Thymus (tissue), 11 donors: ENCODE measurements at regions not wholly inside any gene's neighbourhood (a gene's known extent, or its start where the extent isn't known, plus 50 kb on each side); places are given as distances from the start of the nearest gene placed in this dataset.

Experiments
- DNase-seq, 9 donors: peaks; one replicate each; pipeline ENCODE4 v3.0.0-alpha.2; 2013; ENCODE audit warnings: low spot score in 9 of 9, low read depth in 6 of 9, missing footprints in 1 of 9
- H3K27ac ChIP-seq, 2 donors: one replicate each; pipeline ENCODE4 v1.5.1; 2013; ENCODE audit warnings: control low read depth in 1 of 2, low read depth in 1 of 2, low read length in 1 of 2, mild to moderate bottlenecking in 1 of 2, moderate library complexity in 1 of 2
- H3K27me3 ChIP-seq, 2 donors: one replicate each; pipeline ENCODE4 v1.5.1; 2013; ENCODE audit warnings: low read length in 1 of 2; ENCODE audit not compliant: control insufficient read depth in 2 of 2, insufficient read depth in 1 of 2
- H3K36me3 ChIP-seq, 2 donors: one replicate each; pipeline ENCODE4 v1.5.1; 2013; ENCODE audit warnings: low read length in 1 of 2, mild to moderate bottlenecking in 1 of 2, moderate library complexity in 1 of 2; ENCODE audit not compliant: control insufficient read depth in 2 of 2, insufficient read depth in 2 of 2
- H3K4me1 ChIP-seq, 2 donors: one replicate each; pipeline ENCODE4 v1.5.1; 2013; ENCODE audit warnings: low read length in 2 of 2; ENCODE audit not compliant: control insufficient read depth in 2 of 2, insufficient read depth in 2 of 2
- H3K4me3 ChIP-seq, 2 donors: one replicate each; pipeline ENCODE4 v1.5.1; 2013; ENCODE audit warnings: low read length in 2 of 2, control low read depth in 1 of 2, mild to moderate bottlenecking in 1 of 2
- H3K9me3 ChIP-seq, 2 donors: one replicate each; pipeline ENCODE4 v1.5.1; 2013; ENCODE audit warnings: low read length in 1 of 2, mild to moderate bottlenecking in 1 of 2; ENCODE audit not compliant: control insufficient read depth in 2 of 2, insufficient read depth in 1 of 2
- WGBS: extraction: QIAGEN DNeasy Blood & Tissue Kit; methylation state at CpG from one replicate; pipeline ENCODE4 v1.1.7; 2013; 5-methylcytosine and 5-hydroxymethylcytosine counted together
- donor health status: healthy.

GRCh38 chr17:62188713-62189112 lies 123.6 kb upstream of the MED13 start:
- Histone ChIP-seq H3K27me3 (no peaks in the 10 kb centered on the region), H3K4me3 (no peak overlapping the region), H3K4me1 (no peaks in the 10 kb centered on the region), H3K36me3 (no peaks in the 10 kb centered on the region), H3K27ac (no peak overlapping the region), H3K9me3 (no peaks in the 10 kb centered on the region)
- no peak for DNase-seq
- 89% methylated on average over 5 of the region's 5 CpGs for WGBS

- no peak for DNase-seq
- Histone ChIP-seq H3K4me1 (no peaks in the 10 kb centered on the region), H3K4me3 (no peak overlapping the region), H3K27ac (no peak overlapping the region), H3K27me3 (no peaks in the 10 kb centered on the region), H3K36me3 (no peaks in the 10 kb centered on the region), H3K9me3 (no peaks in the 10 kb centered on the region)
- WGBS: 84% methylated on average over 3 of the region's 3 CpGs
Measured at GRCh38 chr17:62187681-62188080, 122.6 kb upstream of the MED13 start.

- Histone ChIP-seq H3K36me3 (no peaks in the 10 kb centered on the region), H3K27me3 (no peaks in the 10 kb centered on the region), H3K9me3 (no peaks in the 10 kb centered on the region), H3K4me3 (no peak overlapping the region), H3K4me1 (no peaks in the 10 kb centered on the region), H3K27ac (no peak overlapping the region)
- 96% methylated on average over 3 of the region's 3 CpGs for WGBS
- no peak for DNase-seq
Measured at GRCh38 chr17:62186841-62187240, 121.8 kb upstream of the MED13 start.

GRCh38 chr17:62180772-62181171 lies 115.7 kb upstream of the MED13 start:
- Histone ChIP-seq H3K27me3 (no peaks in the 10 kb centered on the region), H3K27ac (no peak overlapping the region), H3K36me3 (no peaks in the 10 kb centered on the region), H3K4me3 (no peak overlapping the region), H3K4me1 (no peaks in the 10 kb centered on the region), H3K9me3 (peaks cover 3 to 4% of the 10 kb centered on the region in 2 donors)
- DNase-seq: no peak
- WGBS: 94% methylated on average over 1 of the region's 1 CpG

GRCh38 chr17:62179525-62180161 lies 114.6 kb upstream of the MED13 start:
- Histone ChIP-seq H3K4me1 (no peaks in the 10 kb centered on the region), H3K27me3 (no peaks in the 10 kb centered on the region), H3K4me3 (no peak overlapping the region), H3K36me3 (no peaks in the 10 kb centered on the region), H3K27ac (no peak overlapping the region), H3K9me3 (peaks cover 3 to 4% of the 10 kb centered on the region in 2 donors)
- 96% methylated on average over 5 of the region's 5 CpGs for WGBS
- DNase-seq: no peak

GRCh38 chr17:62178579-62178978 lies 113.5 kb upstream of the MED13 start:
- no peaks in the 10 kb centered on the region for H3K4me1 ChIP-seq
- no peak for DNase-seq
- H3K27ac ChIP-seq: no peak overlapping the region
- H3K36me3 ChIP-seq: no peaks in the 10 kb centered on the region
- no peaks in the 10 kb centered on the region for H3K27me3 ChIP-seq
- H3K4me3 ChIP-seq: no peak overlapping the region
- peaks cover 3 to 4% of the 10 kb centered on the region in 2 donors for H3K9me3 ChIP-seq
- WGBS: 97% methylated on average over 2 of the region's 2 CpGs

GRCh38 chr17:62172492-62173291 lies 107.6 kb upstream of the MED13 start:
- Histone ChIP-seq H3K9me3 (no peaks in the 10 kb centered on the region), H3K4me1 (no peaks in the 10 kb centered on the region), H3K4me3 (no peak overlapping the region), H3K27ac (no peak overlapping the region), H3K36me3 (no peaks in the 10 kb centered on the region), H3K27me3 (no peaks in the 10 kb centered on the region)
- DNase-seq: no peak
- 92% methylated on average over 18 of the region's 18 CpGs for WGBS

- H3K9me3 ChIP-seq: no peaks in the 10 kb centered on the region
- no peak for DNase-seq
- H3K27me3 ChIP-seq: no peaks in the 10 kb centered on the region
- H3K36me3 ChIP-seq: no peaks in the 10 kb centered on the region
- no peak overlapping the region for H3K4me3 ChIP-seq
- no peaks in the 10 kb centered on the region for H3K4me1 ChIP-seq
- 99% methylated on average over 2 of the region's 2 CpGs for WGBS
- no peak overlapping the region for H3K27ac ChIP-seq
Measured at GRCh38 chr17:62167076-62167475, 102.0 kb upstream of the MED13 start.
